ENCODE measurements at regions not wholly inside any gene's neighbourhood (a gene's known extent, or its start where the extent isn't known, plus 50 kb on each side); places are given as distances from the start of the nearest gene placed in this dataset.

DNA sequence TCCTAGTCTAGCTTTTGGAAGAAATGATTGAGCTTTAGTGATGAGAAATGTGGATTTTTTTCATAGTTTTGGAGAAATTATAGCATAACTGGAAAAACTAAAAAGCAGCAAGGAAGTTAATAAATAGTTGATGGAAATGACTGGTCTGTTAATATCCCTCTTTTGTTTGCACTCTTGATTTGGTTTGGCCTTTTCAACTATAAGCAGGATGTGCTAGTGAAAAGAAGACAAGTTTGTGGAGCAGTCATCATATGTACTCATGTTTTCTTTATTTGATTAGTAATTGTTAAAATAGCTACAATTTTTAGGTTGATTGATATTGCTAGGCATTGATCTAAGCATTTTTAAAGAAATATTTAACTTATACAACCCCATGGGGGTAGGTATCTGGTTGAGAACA lies 374.7 kb downstream of the TAF11L14 start:
- H3K9me3 Mint-ChIP-seq: no peaks in the 10 kb centered on the region
- no peaks in the 10 kb centered on the region for H3K4me1 Mint-ChIP-seq
- ATAC-seq (replicated peaks): no peak
- H3K4me3 Mint-ChIP-seq: no peak overlapping the region
- DNase-seq: no peak
- no peaks in the 10 kb centered on the region for H3K36me3 Mint-ChIP-seq
- H3K27me3 Mint-ChIP-seq: no peaks in the 10 kb centered on the region
- H3K27ac Mint-ChIP-seq: no peak overlapping the region

DNA sequence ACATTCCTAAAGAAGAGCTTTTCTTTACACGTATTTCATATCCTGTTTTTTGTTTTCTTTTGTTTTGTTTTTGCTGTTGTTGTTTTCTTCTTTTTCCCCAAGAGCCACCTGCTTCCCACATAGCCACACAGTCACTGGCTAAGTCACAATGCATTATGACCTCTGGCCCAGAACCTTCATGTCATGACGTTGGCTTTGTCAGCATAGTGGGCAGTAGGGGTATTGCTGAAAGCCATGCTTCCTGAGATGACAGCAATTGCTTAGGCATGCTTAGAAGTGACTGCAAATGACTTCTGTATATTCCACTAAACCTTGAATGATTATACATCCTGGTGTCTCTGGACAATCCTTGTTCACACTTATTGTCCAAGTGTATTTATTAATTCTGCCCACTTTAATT lies 375.8 kb downstream of the TAF11L14 start:
- no peaks in the 10 kb centered on the region for H3K9me3 Mint-ChIP-seq
- no peaks in the 10 kb centered on the region for H3K36me3 Mint-ChIP-seq
- no peak overlapping the region for H3K27ac Mint-ChIP-seq
- H3K27me3 Mint-ChIP-seq: no peaks in the 10 kb centered on the region
- no peaks in the 10 kb centered on the region for H3K4me1 Mint-ChIP-seq
- ATAC-seq (replicated peaks): no peak
- H3K4me3 Mint-ChIP-seq: no peak overlapping the region
- DNase-seq: no peak

DNA sequence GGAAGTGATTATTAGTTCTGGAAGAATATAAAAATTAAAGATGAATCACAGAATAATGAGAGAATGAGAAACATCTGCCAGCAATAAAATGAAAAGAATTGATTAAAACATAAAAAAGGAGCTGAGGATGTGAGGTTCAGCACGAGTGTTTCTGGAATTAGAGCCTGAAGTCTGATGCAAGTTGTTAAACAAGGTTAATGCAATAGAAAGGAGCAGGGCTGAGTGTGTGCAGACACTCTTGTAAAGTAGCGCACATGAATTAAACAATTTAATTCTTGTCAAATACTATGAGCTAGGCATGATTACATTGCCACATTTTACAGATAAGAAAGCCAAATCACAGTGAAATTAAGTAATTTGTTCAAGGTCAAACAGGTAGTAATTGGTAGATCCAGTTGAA lies 384.2 kb downstream of the TAF11L14 start:
- Mint-ChIP-seq H3K36me3 (no peaks in the 10 kb centered on the region), H3K4me1 (no peaks in the 10 kb centered on the region), H3K27ac (no peak overlapping the region), H3K27me3 (no peaks in the 10 kb centered on the region), H3K9me3 (peaks cover 0 to 3% of the 10 kb centered on the region in 2 donors), H3K4me3 (no peak overlapping the region)
- DNase-seq (no peak), ATAC-seq (replicated peaks) (no peak)

DNA sequence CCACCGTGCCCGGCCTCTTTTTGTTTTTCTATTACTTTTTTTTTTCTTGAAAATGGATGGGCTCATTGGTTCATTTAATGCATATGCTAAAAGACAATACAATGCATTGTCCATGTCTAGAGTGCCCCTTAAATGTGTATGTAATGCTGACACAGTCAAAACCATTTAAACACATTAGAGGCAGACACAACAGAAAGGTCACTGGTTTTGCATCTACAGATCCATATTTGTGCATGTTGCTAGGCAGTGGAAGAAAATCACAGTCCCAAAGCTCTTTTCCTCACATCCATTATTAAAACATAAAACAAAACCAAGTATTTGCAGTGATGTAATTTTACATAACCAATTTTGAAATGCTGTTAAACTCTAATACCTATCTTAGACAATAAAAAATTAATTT lies 389.0 kb downstream of the TAF11L14 start:
- DNase-seq (no peak), ATAC-seq (replicated peaks) (no peak)
- H3K4me1 Mint-ChIP-seq: peaks cover 0 to 6% of the 10 kb centered on the region in 2 donors
- no peaks in the 10 kb centered on the region for H3K36me3 Mint-ChIP-seq
- no peaks in the 10 kb centered on the region for H3K27me3 Mint-ChIP-seq
- H3K4me3 Mint-ChIP-seq: no peak overlapping the region
- H3K27ac Mint-ChIP-seq: no peak overlapping the region
- H3K9me3 Mint-ChIP-seq: no peaks in the 10 kb centered on the region

DNA sequence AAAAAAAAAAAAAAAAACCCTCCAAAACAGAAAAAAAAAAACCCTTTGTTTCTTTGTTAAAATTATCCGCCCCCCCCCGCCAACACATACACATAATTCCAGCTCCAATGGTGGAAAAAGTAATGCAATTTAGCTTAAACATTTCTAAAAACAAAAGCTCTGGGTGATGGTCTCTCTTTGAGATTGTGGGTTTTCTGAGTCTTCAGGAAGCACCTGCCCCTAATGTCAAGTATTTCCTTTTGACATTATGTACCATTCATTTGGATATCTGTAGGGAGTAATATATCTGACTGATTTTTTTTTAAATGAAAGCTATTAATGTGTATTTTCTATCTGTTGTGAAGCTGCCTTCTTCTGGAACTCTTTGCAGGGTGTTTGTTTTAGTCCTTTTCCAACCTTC lies 389.7 kb downstream of the TAF11L14 start:
- Mint-ChIP-seq H3K27me3 (no peaks in the 10 kb centered on the region), H3K9me3 (no peaks in the 10 kb centered on the region), H3K4me1 (peaks cover 0 to 6% of the 10 kb centered on the region in 2 donors), H3K4me3 (no peak overlapping the region), H3K36me3 (no peaks in the 10 kb centered on the region), H3K27ac (no peak overlapping the region)
- ATAC-seq (replicated peaks) (no peak), DNase-seq (no peak)

DNA sequence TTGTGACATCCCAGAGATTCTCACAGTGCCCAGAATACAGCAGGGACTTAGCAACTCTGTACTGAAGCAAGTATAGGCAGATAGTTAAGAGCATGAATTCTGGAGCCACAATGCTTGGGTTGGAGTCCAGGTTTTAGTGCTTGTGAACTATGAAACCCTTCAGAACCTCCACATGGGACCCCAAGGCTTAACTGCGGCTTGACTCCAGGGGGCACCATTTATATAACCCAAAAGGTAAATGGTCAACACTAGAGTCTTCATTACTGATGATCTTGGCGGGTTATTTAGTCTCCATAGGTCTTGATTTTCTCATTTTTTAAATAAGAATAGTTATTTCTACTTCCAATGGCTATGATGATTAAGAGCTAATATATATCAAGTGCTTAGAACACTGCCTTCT lies 390.3 kb downstream of the TAF11L14 start:
- no peak for DNase-seq
- H3K36me3 Mint-ChIP-seq: no peaks in the 10 kb centered on the region
- H3K9me3 Mint-ChIP-seq: no peaks in the 10 kb centered on the region
- no peak overlapping the region for H3K4me3 Mint-ChIP-seq
- H3K4me1 Mint-ChIP-seq: peaks cover 0 to 6% of the 10 kb centered on the region in 2 donors
- H3K27me3 Mint-ChIP-seq: no peaks in the 10 kb centered on the region
- no peak overlapping the region for H3K27ac Mint-ChIP-seq
- no peak for ATAC-seq (replicated peaks)

DNA sequence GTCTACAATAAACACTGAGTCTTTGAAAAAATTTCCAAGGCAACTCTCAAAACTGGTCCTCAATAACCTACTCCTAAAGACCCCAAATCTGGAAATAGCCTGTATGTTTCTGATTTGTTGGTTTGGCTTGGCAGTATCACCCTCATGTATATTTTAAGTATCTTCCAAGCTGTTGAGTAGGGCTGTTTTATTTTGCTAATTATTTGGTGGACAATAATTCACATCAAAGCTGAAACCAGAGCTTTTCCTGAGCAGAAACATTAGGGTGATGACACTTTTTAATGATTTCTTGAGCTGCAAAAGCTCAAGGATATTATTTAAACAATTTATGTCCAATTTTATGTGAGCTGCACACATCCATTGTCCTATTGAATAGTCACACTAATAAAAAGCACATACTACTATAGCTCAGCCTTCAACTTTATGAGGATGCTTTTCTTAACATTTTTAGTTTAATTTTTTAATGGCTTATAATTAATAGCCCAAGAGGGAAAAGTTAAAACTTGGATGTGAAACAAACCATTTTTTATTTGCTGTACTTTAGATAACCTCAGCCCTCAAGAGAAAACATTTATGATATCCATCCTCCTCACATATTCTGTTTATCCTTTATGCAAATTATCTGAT lies 393.1 kb downstream of the TAF11L14 start:
- Mint-ChIP-seq H3K9me3 (no peaks in the 10 kb centered on the region), H3K36me3 (no peaks in the 10 kb centered on the region), H3K27me3 (no peaks in the 10 kb centered on the region), H3K4me3 (no peak overlapping the region), H3K4me1 (peaks cover 0 to 6% of the 10 kb centered on the region in 2 donors), H3K27ac (no peak overlapping the region)
- ATAC-seq (replicated peaks) (no peak), DNase-seq (no peak)

DNA sequence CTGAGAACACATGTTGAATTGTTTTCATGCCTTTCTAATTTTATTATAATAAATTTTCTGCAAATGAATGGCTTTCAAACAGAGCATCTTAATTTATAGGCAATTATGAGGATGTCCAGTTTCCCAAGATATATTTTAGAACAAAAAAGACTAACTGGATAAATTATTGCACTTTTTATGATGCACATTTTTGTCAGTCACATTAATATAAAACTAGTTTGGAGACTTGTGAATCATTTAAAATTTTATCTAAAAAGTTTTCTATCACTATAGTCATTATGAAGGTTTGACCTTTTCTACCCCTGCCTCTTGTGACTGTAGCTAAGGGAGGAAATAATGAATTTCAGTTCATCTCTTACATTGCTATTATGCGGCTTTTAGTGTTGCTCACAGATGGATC lies 393.8 kb downstream of the TAF11L14 start:
- Mint-ChIP-seq H3K27ac (no peak overlapping the region), H3K27me3 (no peaks in the 10 kb centered on the region), H3K4me3 (no peak overlapping the region), H3K9me3 (no peaks in the 10 kb centered on the region), H3K36me3 (no peaks in the 10 kb centered on the region), H3K4me1 (peaks cover 0 to 6% of the 10 kb centered on the region in 2 donors)
- ATAC-seq (replicated peaks): no peak
- DNase-seq: no peak

DNA sequence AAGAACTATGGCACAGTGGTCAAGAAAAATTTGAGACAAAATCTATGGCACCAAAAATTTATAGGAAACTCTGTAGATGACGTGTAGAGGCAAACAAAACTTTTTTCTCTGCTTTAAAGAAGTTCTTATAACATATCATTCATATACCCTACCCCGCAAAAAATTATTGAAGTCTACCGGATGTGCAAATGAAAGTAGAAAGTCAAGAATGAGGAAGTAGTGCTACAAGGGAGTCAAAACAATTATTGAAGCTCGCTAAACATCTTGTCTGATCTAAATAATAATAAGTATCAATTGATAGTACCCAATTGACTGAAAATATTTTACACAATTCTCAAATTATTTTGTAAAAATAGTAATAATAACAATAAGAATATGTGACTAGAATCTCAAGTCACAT lies 398.5 kb downstream of the TAF11L14 start:
- no peaks in the 10 kb centered on the region for H3K4me1 Mint-ChIP-seq
- H3K9me3 Mint-ChIP-seq: no peaks in the 10 kb centered on the region
- H3K36me3 Mint-ChIP-seq: no peaks in the 10 kb centered on the region
- H3K4me3 Mint-ChIP-seq: no peak overlapping the region
- ATAC-seq (replicated peaks) (peak in 1 of 2 donors; percentile 51), DNase-seq (no peak)
- H3K27ac Mint-ChIP-seq: no peak overlapping the region
- no peaks in the 10 kb centered on the region for H3K27me3 Mint-ChIP-seq

DNA sequence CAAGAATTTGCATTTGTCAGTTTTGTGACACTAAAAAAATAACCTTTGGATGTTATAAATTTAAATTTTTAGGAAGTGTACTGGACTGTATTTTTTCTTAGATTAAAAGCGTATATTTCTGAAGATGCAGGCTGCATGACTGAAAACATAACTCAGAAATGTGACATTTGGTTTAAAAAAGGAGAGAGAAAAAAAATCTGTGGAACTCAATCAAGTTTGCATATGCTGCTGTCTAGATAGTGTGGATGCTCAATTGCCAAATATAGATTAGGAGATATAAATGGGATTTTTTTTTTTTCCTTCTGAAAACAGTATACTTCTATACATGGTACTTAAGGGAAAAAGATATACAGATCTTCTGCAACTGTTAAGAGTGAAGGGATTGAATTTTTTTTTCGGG lies 402.3 kb downstream of the TAF11L14 start:
- Mint-ChIP-seq H3K36me3 (no peaks in the 10 kb centered on the region), H3K27me3 (no peaks in the 10 kb centered on the region), H3K4me1 (no peaks in the 10 kb centered on the region), H3K9me3 (no peaks in the 10 kb centered on the region), H3K27ac (no peak overlapping the region), H3K4me3 (no peak overlapping the region)
- DNase-seq: no peak
- no peak for ATAC-seq (replicated peaks)

DNA sequence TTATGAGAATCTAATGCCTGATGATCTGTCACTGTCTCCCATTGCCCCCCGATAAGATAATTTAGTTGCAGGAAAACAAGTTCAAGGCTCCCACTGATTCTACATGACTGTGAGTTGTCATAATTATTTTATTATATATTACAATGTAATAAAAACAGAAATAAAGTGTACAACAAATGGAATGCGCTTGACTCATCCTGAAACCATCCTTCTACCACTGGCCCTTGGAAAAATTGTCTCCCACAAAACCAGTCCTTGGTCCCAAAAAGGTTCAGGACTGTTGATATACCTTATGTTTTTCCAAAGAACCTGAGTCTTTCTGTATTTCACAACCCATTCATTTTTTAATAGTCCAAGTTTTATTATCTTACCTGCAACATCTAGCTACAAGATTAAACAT lies 403.5 kb downstream of the TAF11L14 start:
- Mint-ChIP-seq H3K27me3 (no peaks in the 10 kb centered on the region), H3K27ac (no peak overlapping the region), H3K4me3 (no peak overlapping the region), H3K36me3 (no peaks in the 10 kb centered on the region), H3K4me1 (no peaks in the 10 kb centered on the region), H3K9me3 (no peaks in the 10 kb centered on the region)
- ATAC-seq (replicated peaks): no peak
- no peak for DNase-seq

DNA sequence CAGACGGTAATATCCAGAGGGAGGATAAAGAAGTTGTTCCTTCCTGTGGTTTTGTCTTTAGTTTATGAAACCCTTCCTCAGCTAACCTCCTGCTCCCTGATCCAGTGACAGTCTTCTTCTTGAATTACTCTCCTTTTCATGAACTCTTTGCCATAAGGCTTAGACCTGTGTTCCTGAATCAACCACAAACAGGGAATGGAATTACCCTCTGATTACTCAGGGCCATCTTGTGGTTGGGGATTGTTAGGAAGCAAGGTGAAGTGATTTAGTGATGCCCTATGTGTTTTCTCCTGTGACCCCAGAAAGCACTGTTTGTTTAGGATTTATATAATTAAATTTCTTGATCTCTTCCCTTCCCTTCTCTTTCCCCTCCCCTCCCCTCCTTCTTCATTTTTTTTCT lies 409.1 kb downstream of the TAF11L14 start:
- no peaks in the 10 kb centered on the region for H3K27me3 Mint-ChIP-seq
- no peak for DNase-seq
- ATAC-seq (replicated peaks): no peak
- no peaks in the 10 kb centered on the region for H3K9me3 Mint-ChIP-seq
- H3K4me1 Mint-ChIP-seq: no peaks in the 10 kb centered on the region
- no peak overlapping the region for H3K4me3 Mint-ChIP-seq
- no peak overlapping the region for H3K27ac Mint-ChIP-seq
- H3K36me3 Mint-ChIP-seq: no peaks in the 10 kb centered on the region

DNA sequence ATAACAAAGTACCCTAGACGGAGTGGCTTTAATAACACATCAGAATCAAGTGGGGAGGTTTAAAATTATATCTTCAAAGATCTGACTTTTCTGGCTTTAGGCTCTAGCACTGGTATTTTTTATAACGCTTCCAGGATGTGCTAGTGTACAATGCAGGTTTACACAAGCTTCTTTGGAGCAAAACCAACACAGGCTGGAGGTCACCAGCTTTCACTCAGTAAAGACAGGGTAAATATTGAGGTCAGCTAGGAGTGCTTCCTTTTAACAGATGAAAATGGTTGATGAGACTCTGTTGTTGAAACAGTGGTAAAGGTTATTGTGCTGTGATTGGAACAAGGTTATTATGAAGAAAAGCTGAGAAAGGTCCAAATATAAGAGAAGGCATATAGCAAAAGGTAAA lies 414.2 kb downstream of the TAF11L14 start:
- Mint-ChIP-seq H3K9me3 (no peaks in the 10 kb centered on the region), H3K36me3 (no peaks in the 10 kb centered on the region), H3K27me3 (no peaks in the 10 kb centered on the region), H3K4me3 (no peak overlapping the region), H3K4me1 (no peaks in the 10 kb centered on the region), H3K27ac (no peak overlapping the region)
- DNase-seq (no peak), ATAC-seq (replicated peaks) (no peak)

DNA sequence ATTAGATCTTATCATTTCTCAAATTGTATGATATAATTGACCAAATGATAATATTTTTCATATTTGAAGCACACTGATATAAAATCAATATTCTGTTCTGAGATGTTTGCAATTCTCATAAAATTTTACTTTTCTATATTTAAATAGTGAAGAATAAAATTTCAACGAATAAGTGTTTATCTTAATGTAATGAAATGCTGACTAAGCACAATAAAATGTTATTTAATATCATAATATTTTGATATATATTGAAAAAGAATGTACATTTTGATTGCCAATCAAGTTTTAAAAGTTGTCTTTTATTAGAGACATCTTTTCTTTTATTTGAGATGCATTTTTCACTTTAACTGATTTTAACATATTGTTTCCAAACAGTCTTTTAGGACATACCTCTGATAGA lies 416.1 kb downstream of the TAF11L14 start:
- Mint-ChIP-seq H3K27ac (no peak overlapping the region), H3K4me1 (no peaks in the 10 kb centered on the region), H3K27me3 (no peaks in the 10 kb centered on the region), H3K4me3 (no peak overlapping the region), H3K36me3 (no peaks in the 10 kb centered on the region), H3K9me3 (no peaks in the 10 kb centered on the region)
- ATAC-seq (replicated peaks) (no peak), DNase-seq (no peak)

DNA sequence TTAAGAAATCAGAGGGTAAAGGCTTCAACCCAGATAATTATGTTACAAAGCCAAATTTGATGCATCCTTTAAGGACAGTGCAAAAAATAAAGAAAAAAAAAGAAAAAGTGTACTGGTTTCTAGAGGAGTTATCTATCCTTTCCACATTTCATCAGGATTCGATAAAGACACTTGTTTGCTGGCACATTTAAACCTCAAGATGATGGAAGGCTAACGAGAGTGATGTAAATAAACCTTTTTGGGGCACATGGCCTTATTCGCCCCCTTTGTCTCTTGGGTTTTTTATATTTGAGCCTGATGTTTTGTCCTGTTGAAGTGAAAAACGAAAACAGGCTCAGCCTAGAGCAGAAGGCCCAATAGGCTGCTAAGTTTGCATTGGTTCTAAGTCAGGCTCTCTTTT lies 416.5 kb downstream of the TAF11L14 start:
- no peak for DNase-seq

DNA sequence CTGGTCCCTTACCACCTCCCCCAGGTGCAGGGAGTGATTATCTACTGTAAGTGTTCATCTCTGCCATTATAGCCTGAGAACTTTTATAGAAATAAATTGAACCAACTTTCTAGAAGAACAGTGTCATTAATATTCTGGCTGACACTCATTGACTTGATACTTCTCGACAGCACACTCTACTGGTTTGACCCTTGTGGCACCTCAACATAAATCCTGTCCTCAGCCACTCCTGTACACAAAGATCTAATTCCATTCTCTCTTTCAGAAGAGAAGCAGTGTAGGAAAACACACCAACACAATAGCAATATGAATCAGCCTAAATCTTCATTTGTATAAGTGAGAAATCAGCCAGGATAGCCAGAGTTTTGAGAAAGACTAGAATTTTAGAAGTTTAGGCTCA lies 417.7 kb downstream of the TAF11L14 start:
- Mint-ChIP-seq H3K4me3 (no peak overlapping the region), H3K4me1 (no peaks in the 10 kb centered on the region), H3K36me3 (no peaks in the 10 kb centered on the region), H3K9me3 (no peaks in the 10 kb centered on the region), H3K27ac (no peak overlapping the region), H3K27me3 (no peaks in the 10 kb centered on the region)
- DNase-seq (no peak), ATAC-seq (replicated peaks) (no peak)

More for the DNA sequence above, 416.5 kb downstream of the TAF11L14 start:
- H3K4me3 Mint-ChIP-seq: no peak overlapping the region
- H3K27ac Mint-ChIP-seq: no peak overlapping the region
- H3K4me1 Mint-ChIP-seq: no peaks in the 10 kb centered on the region
- H3K27me3 Mint-ChIP-seq: no peaks in the 10 kb centered on the region
- H3K9me3 Mint-ChIP-seq: no peaks in the 10 kb centered on the region
- no peaks in the 10 kb centered on the region for H3K36me3 Mint-ChIP-seq
- no peak for ATAC-seq (replicated peaks)
